ENCODE measurements at regions not wholly inside any gene's neighbourhood (a gene's known extent, or its start where the extent isn't known, plus 50 kb on each side); places are given as distances from the start of the nearest gene placed in this dataset.

DNA sequence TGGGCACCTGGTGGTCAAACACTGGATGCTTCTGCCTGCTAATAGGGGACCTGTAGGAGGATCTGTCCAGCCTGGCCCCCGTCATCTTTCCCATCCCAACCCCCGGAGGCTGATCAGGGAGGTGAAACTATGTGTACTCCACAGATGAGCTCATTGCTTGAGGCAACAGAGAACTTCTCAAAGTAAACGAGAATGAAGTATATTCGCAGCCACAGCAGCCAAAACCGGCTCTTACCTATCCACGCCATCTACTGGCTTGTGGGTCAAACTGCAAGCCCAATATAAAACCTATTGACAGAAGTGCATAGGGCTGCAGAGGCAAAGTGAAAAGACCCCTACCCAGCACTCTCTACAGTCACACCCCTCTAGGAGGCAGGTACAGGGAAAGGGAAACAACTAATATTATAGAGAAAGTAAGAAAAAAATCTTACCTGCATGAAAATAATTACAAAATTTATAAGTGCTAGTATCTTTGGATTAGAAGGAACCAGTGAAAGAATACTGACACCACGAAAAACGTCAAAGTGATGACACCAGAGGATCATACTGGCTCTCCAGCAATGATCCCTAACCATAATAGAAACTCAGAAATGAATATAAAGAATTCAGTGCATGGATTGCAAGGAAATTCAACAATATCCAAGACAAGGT, 973.5 kb downstream of the ANKRD7 start:
- TF ChIP-seq, protein P1, sequence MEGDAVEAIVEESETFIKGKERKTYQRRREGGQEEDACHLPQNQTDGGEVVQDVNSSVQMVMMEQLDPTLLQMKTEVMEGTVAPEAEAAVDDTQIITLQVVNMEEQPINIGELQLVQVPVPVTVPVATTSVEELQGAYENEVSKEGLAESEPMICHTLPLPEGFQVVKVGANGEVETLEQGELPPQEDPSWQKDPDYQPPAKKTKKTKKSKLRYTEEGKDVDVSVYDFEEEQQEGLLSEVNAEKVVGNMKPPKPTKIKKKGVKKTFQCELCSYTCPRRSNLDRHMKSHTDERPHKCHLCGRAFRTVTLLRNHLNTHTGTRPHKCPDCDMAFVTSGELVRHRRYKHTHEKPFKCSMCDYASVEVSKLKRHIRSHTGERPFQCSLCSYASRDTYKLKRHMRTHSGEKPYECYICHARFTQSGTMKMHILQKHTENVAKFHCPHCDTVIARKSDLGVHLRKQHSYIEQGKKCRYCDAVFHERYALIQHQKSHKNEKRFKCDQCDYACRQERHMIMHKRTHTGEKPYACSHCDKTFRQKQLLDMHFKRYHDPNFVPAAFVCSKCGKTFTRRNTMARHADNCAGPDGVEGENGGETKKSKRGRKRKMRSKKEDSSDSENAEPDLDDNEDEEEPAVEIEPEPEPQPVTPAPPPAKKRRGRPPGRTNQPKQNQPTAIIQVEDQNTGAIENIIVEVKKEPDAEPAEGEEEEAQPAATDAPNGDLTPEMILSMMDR (conservative IDR thresholded peaks at IDR 0.05), result peak; percentile 85
- Mint-ChIP-seq H3K4me1 (ENCODE audit: unreplicated experiment) (no peaks in the 10 kb centered on the region), H3K27me3 (no peaks in the 10 kb centered on the region), H3K36me3 (no peaks in the 10 kb centered on the region), H3K4me3 (no peak overlapping the region), H3K9me3 (no peaks in the 10 kb centered on the region), H3K27ac (no peak overlapping the region)
- no peak for DNase-seq (ENCODE audit: extremely low spot score, unreplicated experiment)

DNA sequence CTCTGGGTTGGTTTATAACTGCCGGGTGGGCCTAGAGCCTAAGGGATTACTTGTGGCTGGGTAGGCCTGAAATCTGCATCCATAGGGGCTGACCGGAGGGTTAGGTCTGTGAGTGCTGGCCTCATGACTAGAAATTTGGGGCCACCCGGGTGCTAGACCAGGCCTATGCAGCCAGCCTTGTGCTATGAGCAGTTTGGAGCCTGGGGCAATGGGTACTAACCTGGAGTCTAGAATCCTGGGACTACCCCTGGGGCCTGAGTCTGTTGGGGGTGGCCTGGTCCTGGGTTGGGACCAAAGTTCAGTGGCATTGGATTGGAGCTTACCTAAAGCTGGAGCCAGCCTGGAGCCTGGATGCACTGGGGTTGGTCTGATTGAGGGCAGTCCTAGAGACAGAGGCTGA, 995.2 kb downstream of the ANKRD7 start:
- DNase-seq (ENCODE audit: extremely low spot score, unreplicated experiment), result no peak
- Mint-ChIP-seq H3K27ac (no peak overlapping the region), H3K27me3 (no peaks in the 10 kb centered on the region), H3K4me3 (no peak overlapping the region), H3K9me3 (no peaks in the 10 kb centered on the region), H3K36me3 (no peaks in the 10 kb centered on the region), H3K4me1 (ENCODE audit: unreplicated experiment) (no peaks in the 10 kb centered on the region)
- TF ChIP-seq, protein P1 (conservative IDR thresholded peaks at IDR 0.05), result no peak

DNA sequence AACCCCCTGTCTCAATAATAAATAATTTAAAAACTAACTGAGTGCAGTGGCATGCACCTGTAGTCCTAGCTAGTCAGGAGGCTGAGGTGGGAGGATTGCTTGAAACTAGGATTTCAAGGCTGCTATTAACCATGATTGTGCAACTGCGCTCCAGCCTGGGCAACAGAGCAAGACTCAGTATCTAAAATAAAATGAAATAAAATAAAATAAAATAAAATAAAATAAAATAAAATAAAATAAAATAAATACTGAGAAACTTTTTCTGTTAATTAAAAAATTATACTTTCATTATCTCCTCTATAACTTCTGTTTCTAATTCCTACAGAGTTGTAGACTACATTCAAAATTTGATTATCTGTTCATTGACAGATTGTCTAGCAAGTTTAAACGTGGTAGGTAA, 999.4 kb downstream of the ANKRD7 start:
- no peaks in the 10 kb centered on the region for H3K4me1 Mint-ChIP-seq (ENCODE audit: unreplicated experiment)
- no peak overlapping the region for H3K27ac Mint-ChIP-seq
- TF ChIP-seq, protein P1 (conservative IDR thresholded peaks at IDR 0.05), result no peak
- no peak for DNase-seq (ENCODE audit: extremely low spot score, unreplicated experiment)
- no peaks in the 10 kb centered on the region for H3K27me3 Mint-ChIP-seq
- H3K4me3 Mint-ChIP-seq, result no peak overlapping the region
- H3K36me3 Mint-ChIP-seq, result no peaks in the 10 kb centered on the region
- H3K9me3 Mint-ChIP-seq, result no peaks in the 10 kb centered on the region

DNA sequence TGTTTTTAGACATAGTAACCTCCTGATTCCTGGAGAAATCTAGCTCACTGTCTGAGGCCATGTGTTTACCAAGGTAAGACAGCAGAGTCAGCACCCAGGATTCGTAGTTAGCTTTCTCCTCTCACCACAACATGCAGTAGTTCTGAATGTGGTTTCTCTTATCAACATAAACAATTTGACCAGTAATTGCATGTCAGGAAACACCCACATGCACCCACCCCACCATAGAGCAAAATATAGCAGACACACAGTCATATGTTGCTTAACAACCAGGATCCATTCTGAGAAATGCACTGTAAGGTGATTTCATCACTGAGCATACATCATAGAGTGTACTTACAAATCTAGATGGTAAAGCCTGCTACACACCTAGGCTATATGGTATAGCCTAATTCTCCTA, 1004.0 kb downstream of the ANKRD7 start:
- Mint-ChIP-seq H3K4me1 (ENCODE audit: unreplicated experiment) (no peaks in the 10 kb centered on the region), H3K4me3 (no peak overlapping the region), H3K36me3 (no peaks in the 10 kb centered on the region), H3K27ac (no peak overlapping the region), H3K27me3 (no peaks in the 10 kb centered on the region), H3K9me3 (no peaks in the 10 kb centered on the region)
- TF ChIP-seq, protein P1 (conservative IDR thresholded peaks at IDR 0.05), result no peak
- no peak for DNase-seq (ENCODE audit: extremely low spot score, unreplicated experiment)

DNA sequence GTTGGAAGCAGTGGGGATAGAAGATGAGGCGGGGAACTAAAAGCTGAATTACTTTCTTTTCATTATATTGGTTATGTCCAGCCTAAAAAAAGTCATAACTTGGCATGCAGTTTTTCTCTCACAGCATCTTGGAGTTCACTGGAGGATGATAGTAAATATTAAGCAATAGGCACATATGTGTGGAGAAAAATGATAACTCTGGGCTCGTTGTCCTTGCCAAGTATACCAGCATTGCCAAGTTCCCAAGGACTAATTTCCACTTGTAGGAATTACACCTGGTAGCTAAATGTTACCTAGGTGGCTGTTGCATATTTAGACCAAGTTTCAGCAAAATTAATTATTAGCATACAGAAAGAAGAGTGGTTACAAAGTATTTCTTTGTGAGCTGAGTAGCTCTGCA, 1007.6 kb downstream of the ANKRD7 start:
- TF ChIP-seq, protein P1 (conservative IDR thresholded peaks at IDR 0.05), result no peak
- Mint-ChIP-seq H3K4me1 (ENCODE audit: unreplicated experiment) (no peaks in the 10 kb centered on the region), H3K9me3 (no peaks in the 10 kb centered on the region), H3K27me3 (no peaks in the 10 kb centered on the region), H3K27ac (no peak overlapping the region), H3K4me3 (no peak overlapping the region), H3K36me3 (no peaks in the 10 kb centered on the region)
- no peak for DNase-seq (ENCODE audit: extremely low spot score, unreplicated experiment)

DNA sequence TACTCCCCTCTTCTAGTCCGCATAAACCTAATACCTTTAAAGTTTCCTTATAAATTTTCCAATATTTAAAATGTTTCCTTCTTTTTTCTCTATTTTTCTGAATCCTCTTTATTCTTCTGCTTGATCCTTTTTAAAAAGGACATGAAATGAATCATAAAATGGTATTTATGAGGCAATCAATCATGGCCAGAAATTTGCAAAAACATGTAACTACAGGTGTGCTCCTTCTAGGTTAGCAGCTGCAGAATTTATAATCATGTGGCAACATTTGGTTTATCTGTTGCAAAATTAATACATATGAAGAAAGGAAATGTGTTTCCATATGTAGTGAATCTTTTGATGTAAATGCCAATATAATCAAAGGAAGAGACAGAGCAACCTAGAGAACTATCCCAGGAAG, 1008.5 kb downstream of the ANKRD7 start:
- TF ChIP-seq, protein P1 (conservative IDR thresholded peaks at IDR 0.05), result no peak
- Mint-ChIP-seq H3K4me3 (no peak overlapping the region), H3K4me1 (ENCODE audit: unreplicated experiment) (no peaks in the 10 kb centered on the region), H3K27ac (no peak overlapping the region), H3K27me3 (no peaks in the 10 kb centered on the region), H3K9me3 (no peaks in the 10 kb centered on the region), H3K36me3 (no peaks in the 10 kb centered on the region)
- no peak for DNase-seq (ENCODE audit: extremely low spot score, unreplicated experiment)
